Erythroblast (primary cell): ENCODE measurements at regions not wholly inside any gene's neighbourhood (a gene's known extent, or its start where the extent isn't known, plus 50 kb on each side); places are given as distances from the start of the nearest gene placed in this dataset.

Source experiments
- GATA1 ChIP-seq: IDR thresholded peaks from 2 replicates; pipeline ENCODE4 v1.6.1; 2011; ENCODE audit warnings: low read depth, mild to moderate bottlenecking, control low read depth, low read length, moderate library complexity
- POLR2A ChIP-seq: IDR thresholded peaks from 2 replicates; pipeline ENCODE4 v1.6.1; 2011; ENCODE audit warnings: mild to moderate bottlenecking, low read length

- no peak for TF ChIP-seq POLR2A
- no peak for TF ChIP-seq GATA1
Observed at GRCh38 chr2:145157036-145157675, 637.2 kb upstream of the ZEB2 start.
